RWPE2 (cell line): ENCODE measurements at regions not wholly inside any gene's neighbourhood (a gene's known extent, or its start where the extent isn't known, plus 50 kb on each side); places are given as distances from the start of the nearest gene placed in this dataset.

Experiments used
- ATAC-seq: fragments of 200-7000 bp; cut with Tn5 transposase; 3 replicates; pipeline ENCODE4 v1.9.1; 2021; ENCODE audit warnings: low read depth
- DNase-seq: peaks from one replicate; pipeline ENCODE4 v3.0.0-alpha.2; 2020; ENCODE audit warnings: low spot score
- H3K27ac ChIP-seq: fragments of 450-650 bp; 2 replicates; pipeline ENCODE4 v1.5.1; 2017; ENCODE audit warnings: mild to moderate bottlenecking; ENCODE audit not compliant: poor library complexity, severe bottlenecking
- H3K27me3 ChIP-seq: fragments of 250-450 bp; sonication (Bioruptor Pico); 2 replicates; pipeline ENCODE4 v1.5.1; 2021; ENCODE audit warnings: mild to moderate bottlenecking, moderate library complexity; ENCODE audit not compliant: insufficient read depth, poor library complexity, severe bottlenecking
- H3K36me3 ChIP-seq: fragments of 250-450 bp; sonication (Bioruptor Pico); 2 replicates; pipeline ENCODE4 v1.5.1; 2020; ENCODE audit warnings: low read depth, mild to moderate bottlenecking, moderate library complexity
- H3K4me1 ChIP-seq: fragments of 250-450 bp; sonication (Bioruptor Pico); 2 replicates; pipeline ENCODE4 v1.5.1; 2021; ENCODE audit warnings: mild to moderate bottlenecking, moderate library complexity; ENCODE audit not compliant: insufficient read depth, poor library complexity, severe bottlenecking
- H3K4me3 ChIP-seq: fragments of 250-450 bp; sonication (Bioruptor Pico); 2 replicates; pipeline ENCODE4 v1.5.1; 2021; ENCODE audit warnings: mild to moderate bottlenecking, moderate library complexity; ENCODE audit not compliant: severe bottlenecking
- H3K9me3 ChIP-seq: fragments of 250-450 bp; sonication (Bioruptor Pico); 2 replicates; pipeline ENCODE4 v1.5.1; 2021; ENCODE audit warnings: mild to moderate bottlenecking, moderate library complexity; ENCODE audit not compliant: severe bottlenecking
- CTCF ChIP-seq: fragments of 450-650 bp; IDR thresholded peaks from one replicate; pipeline ENCODE4 v1.5.1; 2017; ENCODE audit warnings: mild to moderate bottlenecking, moderate library complexity; ENCODE audit not compliant: poor library complexity, severe bottlenecking

GRCh38 chr4:19386786-19387185 lies 864.9 kb upstream of the SLIT2 start:
- H3K27ac ChIP-seq, result no peak overlapping the region
- ATAC-seq, result no peak
- no peak overlapping the region for H3K4me3 ChIP-seq
- no peak for DNase-seq
- H3K27me3 ChIP-seq, result no peaks in the 10 kb centered on the region
- no peaks in the 10 kb centered on the region for H3K36me3 ChIP-seq
- peaks cover 4% of the 10 kb centered on the region for H3K4me1 ChIP-seq
- TF ChIP-seq CTCF, result no peak
- no peaks in the 10 kb centered on the region for H3K9me3 ChIP-seq

- H3K27ac ChIP-seq, result peak overlapping the region; percentile 94
- H3K4me1 ChIP-seq, result peaks cover 30% of the 10 kb centered on the region
- H3K27me3 ChIP-seq, result no peaks in the 10 kb centered on the region
- H3K36me3 ChIP-seq, result no peaks in the 10 kb centered on the region
- TF ChIP-seq CTCF, result no peak
- ATAC-seq (no peak), DNase-seq (no peak)
- H3K4me3 ChIP-seq, result no peak overlapping the region
- H3K9me3 ChIP-seq, result no peaks in the 10 kb centered on the region
Measured at GRCh38 chr4:19382993-19383756, 868.5 kb upstream of the SLIT2 start.

GRCh38 chr4:19381068-19381467 lies 870.6 kb upstream of the SLIT2 start:
- DNase-seq, result no peak
- peak overlapping the region; percentile 94 for H3K27ac ChIP-seq
- no peaks in the 10 kb centered on the region for H3K9me3 ChIP-seq
- no peak for TF ChIP-seq CTCF
- H3K4me3 ChIP-seq, result no peak overlapping the region
- H3K36me3 ChIP-seq, result no peaks in the 10 kb centered on the region
- H3K27me3 ChIP-seq, result no peaks in the 10 kb centered on the region
- ATAC-seq, result peak; percentile 91
- H3K4me1 ChIP-seq, result peaks cover 30% of the 10 kb centered on the region

GRCh38 chr4:19380600-19380999 lies 871.1 kb upstream of the SLIT2 start:
- Histone ChIP-seq H3K4me3 (no peak overlapping the region), H3K27me3 (no peaks in the 10 kb centered on the region), H3K27ac (peak overlapping the region; percentile 94), H3K4me1 (peaks cover 33% of the 10 kb centered on the region), H3K36me3 (no peaks in the 10 kb centered on the region), H3K9me3 (no peaks in the 10 kb centered on the region)
- no peak for DNase-seq
- peak; percentile 83 for ATAC-seq
- TF ChIP-seq CTCF, result no peak

- Histone ChIP-seq H3K9me3 (no peaks in the 10 kb centered on the region), H3K36me3 (no peaks in the 10 kb centered on the region), H3K27ac (peak overlapping the region; percentile 94), H3K4me1 (peaks cover 43% of the 10 kb centered on the region), H3K4me3 (no peak overlapping the region), H3K27me3 (no peaks in the 10 kb centered on the region)
- TF ChIP-seq CTCF, result no peak
- DNase-seq (no peak), ATAC-seq (no peak)
Measured at GRCh38 chr4:19379191-19379708, 872.5 kb upstream of the SLIT2 start.
